DMS53 treated with DMSO at 0.1 percent for 48 hours (cell line): ENCODE measurements at regions not wholly inside any gene's neighbourhood (a gene's known extent, or its start where the extent isn't known, plus 50 kb on each side); places are given as distances from the start of the nearest gene placed in this dataset.
A peak's percentile ranks its signal among the peaks of the same experiment; 100 is the strongest.
"Not testable (repeated sequence)": the region's sequence is repeated elsewhere in the genome, so short reads cannot be mapped to it uniquely, and the experiment has no call there.

Experiments used
- DNase-seq: peaks from one replicate; lab custom pipeline; 2025; ENCODE audit not compliant: unreplicated experiment; lab: John Stamatoyannopoulos, UW

DNA sequence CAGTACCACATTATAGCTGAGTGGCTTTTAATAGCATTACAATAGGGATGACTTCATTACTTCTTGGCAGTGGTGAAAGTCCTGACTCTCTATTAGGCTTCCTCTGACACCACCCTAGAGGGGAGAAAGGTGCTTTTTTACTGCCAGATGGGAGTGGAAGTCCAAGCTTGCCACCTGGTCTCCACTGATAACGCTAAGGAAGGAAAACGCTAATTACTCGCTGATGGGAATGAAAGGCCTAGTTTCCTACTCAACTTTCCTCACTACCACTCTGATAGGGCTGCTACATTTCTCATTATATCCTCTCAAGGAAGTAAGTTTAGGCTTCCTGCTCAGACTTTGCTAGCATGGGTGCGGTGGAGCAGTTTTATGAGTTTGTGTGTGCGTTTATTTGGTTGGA lies 62.3 kb upstream of the PAGE3 start:
- no peak for DNase-seq

DNA sequence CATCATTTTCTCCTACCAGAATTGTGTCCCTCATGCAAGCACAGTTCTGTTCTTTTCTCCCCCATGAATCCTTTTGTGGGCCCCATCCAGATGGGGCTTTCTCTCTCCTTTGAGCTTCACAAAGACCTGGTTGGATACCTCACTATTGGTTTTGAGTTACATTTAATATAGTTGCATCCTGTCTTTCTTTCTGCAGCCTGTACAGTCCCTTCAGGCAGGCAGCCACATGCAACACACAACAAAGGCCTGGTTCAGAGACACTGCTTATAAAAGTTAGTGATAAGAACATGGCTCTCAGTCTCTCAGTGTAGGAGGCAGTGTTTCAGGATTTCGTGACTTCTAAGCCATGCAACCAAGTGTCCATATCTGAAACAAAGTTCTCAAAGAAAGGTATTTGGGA lies 70.6 kb upstream of the PAGE3 start:
- no peak for DNase-seq

DNA sequence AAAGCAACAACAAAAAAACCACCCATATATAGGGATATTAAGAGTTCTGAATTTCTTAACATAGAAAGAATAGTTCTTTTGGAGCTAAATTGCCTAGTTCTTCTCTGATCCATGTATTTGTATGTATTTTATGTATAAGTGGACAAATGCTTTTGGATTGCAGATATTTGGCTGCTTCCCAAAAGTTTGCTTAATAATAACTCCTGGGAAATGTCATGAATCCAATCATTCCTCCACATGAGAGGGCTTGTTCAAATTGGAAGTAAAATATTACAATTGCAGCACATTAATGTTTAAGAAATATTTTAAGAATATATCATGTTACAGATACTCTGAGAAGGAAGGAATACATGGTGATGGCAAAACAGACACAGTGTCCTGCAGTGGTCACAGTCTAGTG lies 71.5 kb upstream of the PAGE3 start:
- DNase-seq = no peak

DNA sequence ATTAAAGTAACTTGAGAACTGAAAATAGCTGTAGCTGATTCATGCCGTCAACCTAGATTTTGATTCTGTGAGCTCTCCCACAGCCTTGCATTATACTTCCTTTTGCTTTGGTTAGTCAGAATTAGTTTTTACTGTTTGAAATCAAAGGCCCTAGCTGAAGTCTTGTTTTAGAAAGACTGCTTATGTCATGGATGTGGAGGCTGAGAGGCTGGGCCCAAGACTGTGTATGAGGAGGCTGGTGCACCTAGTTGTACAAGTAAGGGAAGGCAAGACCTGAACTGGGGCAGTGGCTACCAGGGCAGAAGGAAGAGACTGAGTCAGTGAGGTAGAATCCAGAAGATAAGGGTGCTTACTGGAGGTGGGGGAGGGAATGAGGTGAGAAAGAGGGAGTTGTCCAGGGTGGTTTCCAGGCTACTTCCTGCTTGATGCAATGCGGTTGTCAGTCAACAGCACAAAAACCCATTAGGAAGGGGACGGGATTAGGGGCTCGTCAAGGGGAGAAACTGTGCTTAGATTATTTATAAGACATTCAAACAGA lies 76.2 kb upstream of the PAGE3 start:
- DNase-seq = no peak

DNA sequence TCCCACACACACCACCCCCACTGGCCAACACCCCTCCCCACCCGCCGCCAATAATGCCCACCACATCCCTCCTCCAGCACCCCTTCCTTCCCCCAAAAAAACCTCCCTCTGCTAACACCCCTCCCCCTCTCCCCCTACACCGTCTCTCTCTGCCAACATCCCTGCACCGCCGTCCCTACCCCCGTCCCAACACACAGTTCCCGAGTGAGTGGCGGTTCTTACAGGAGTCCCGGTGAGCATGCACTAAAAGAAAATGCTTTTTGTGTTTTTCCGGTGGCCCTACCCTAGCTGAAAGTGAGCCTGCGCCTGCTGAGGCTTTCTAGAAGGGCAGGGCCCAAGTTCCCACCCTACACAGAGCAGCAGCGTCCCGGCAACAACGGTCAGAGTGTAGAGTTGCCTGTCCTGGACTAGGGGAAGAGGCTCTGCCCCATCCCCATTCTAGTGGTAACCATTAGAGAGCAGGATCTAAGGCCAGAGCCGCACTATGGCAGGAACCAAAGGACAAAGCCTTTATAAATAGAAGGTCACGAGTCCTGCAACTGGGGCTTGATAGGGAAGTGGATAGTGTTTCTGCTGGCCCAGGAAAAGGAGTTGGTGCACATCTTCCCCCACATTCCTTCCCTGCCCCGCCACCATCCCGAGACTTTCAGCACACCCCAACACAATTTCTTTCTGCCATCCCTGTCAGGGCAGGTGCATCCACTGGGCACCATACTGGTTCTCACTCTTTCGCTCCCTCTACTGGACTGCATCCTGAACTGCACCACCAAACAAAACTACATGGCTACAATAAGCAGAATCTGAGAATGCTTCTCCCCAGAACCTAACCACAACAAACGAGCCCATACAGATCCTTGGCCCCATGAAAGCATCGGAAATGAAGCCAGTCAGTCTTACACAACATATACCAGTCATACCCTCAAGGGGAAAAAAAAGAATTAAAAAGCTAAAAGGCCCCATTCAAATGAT lies 78.1 kb upstream of the PAGE3 start:
- DNase-seq = peak; percentile 24

DNA sequence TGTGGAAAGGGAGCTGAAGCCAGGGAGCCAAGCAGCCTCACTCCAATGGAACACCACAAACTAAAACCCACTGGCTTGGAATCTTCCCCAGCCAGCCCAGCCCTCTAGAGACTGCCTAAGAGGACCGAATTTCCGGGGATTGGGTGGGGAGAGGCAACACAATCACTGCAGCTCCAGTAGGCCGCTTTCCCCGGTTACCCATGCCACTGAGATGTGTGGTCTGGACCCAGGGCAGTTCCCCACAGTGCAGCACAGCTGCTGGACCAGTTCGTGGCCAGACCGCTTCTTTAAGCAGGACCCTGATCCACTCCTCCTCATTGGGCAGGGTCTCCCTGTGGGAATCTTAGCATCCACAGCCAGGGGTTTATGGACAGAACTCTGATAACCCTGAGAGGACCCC lies 91.9 kb upstream of the PAGE3 start:
- DNase-seq = no peak

DNA sequence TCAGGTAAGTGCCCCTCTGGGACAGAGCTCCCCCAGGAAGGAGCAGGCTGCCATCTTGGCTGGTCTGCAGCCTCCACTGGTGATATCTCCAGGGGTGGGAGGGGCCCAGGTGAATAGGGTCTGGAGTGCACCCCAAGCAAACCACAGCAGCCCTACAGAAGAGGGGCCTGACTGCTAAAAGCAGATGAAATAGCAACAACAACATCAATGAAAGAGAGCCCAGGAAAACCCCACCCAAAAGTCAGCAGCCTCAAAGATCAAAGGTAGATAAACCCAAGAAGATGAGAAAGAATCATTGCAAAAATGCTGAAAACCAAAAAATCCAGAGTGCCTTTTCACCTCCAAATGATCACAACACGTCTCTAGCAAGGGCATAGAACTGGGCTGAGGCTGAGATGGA lies 92.5 kb upstream of the PAGE3 start:
- DNase-seq = no peak

DNA sequence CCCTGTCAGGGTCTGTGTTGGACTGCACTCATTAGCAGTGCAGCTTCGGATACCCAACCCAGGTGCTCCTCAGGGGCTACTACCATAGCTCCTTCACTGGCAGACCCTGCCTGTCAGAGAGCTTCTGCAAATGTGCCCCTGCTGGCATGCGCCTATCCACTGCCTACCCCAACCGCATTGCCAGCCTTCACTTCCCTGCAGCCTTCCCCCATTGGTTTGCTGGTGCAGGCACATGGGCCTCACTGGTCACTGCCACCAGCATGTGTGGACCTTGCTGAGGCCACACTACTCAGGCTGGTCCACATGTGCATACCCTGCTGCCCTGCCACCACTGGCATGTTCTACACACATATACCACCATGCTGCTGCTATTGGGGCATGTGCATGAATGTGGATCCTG lies 72.5 kb upstream of the MAGEH1 start:
- DNase-seq = no peak

DNA sequence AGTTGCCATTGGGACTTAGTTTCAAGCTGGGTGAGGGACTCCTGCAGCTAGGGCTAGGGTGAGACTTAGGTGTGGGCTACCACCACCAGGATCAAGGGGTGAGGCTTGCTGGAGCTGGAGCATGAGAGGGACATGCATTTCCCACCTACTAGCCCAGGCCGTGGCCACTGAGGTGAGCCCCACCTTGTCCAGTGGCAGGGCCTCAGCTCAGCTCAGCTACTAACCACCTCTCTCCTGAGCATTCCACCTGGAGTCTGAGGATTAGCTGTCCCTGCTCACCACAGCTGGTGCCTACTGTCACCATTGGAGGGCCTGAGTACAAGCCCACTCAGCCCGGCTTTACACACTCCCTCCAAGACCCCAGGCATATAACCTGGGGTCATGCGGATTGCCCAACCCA lies 62.6 kb upstream of the MAGEH1 start:
- DNase-seq = no peak

DNA sequence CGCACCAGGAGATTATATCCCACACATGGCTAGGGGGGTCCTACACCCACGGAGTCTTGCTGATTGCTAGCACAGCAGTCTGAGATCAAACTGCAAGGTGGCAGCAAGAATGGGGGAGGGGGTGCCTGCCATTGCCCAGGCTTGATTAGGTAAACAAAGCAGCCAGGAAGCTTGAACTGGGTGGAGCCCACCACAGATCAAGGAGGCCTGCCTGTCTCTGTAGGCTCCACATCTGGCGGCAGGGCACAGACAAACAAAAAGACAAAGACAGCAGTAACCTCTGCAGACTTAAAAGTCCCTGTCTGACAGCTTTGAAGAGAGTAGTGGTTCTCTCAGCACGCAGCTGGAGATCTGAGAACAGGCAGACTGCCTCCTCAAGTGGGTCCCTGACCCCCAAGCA lies 55.1 kb upstream of the MAGEH1 start:
- not testable (repeated sequence) for DNase-seq
